Thymus (tissue), 11 donors: ENCODE measurements at regions not wholly inside any gene's neighbourhood (a gene's known extent, or its start where the extent isn't known, plus 50 kb on each side); places are given as distances from the start of the nearest gene placed in this dataset.
"Not testable (repeated sequence)": the region's sequence is repeated elsewhere in the genome, so short reads cannot be mapped to it uniquely, and the experiment has no call there.

Source experiments
- DNase-seq, 9 donors: peaks; one replicate each; pipeline ENCODE4 v3.0.0-alpha.2; 2013; ENCODE audit warnings: low spot score in 9 of 9, low read depth in 6 of 9, missing footprints in 1 of 9
- H3K27ac ChIP-seq, 2 donors: one replicate each; pipeline ENCODE4 v1.5.1; 2013; ENCODE audit warnings: control low read depth in 1 of 2, low read depth in 1 of 2, low read length in 1 of 2, mild to moderate bottlenecking in 1 of 2, moderate library complexity in 1 of 2
- H3K27me3 ChIP-seq, 2 donors: one replicate each; pipeline ENCODE4 v1.5.1; 2013; ENCODE audit warnings: low read length in 1 of 2; ENCODE audit not compliant: control insufficient read depth in 2 of 2, insufficient read depth in 1 of 2
- H3K36me3 ChIP-seq, 2 donors: one replicate each; pipeline ENCODE4 v1.5.1; 2013; ENCODE audit warnings: low read length in 1 of 2, mild to moderate bottlenecking in 1 of 2, moderate library complexity in 1 of 2; ENCODE audit not compliant: control insufficient read depth in 2 of 2, insufficient read depth in 2 of 2
- H3K4me1 ChIP-seq, 2 donors: one replicate each; pipeline ENCODE4 v1.5.1; 2013; ENCODE audit warnings: low read length in 2 of 2; ENCODE audit not compliant: control insufficient read depth in 2 of 2, insufficient read depth in 2 of 2
- H3K4me3 ChIP-seq, 2 donors: one replicate each; pipeline ENCODE4 v1.5.1; 2013; ENCODE audit warnings: low read length in 2 of 2, control low read depth in 1 of 2, mild to moderate bottlenecking in 1 of 2
- H3K9me3 ChIP-seq, 2 donors: one replicate each; pipeline ENCODE4 v1.5.1; 2013; ENCODE audit warnings: low read length in 1 of 2, mild to moderate bottlenecking in 1 of 2; ENCODE audit not compliant: control insufficient read depth in 2 of 2, insufficient read depth in 1 of 2
- WGBS: extraction: QIAGEN DNeasy Blood & Tissue Kit; methylation state at CpG from one replicate; pipeline ENCODE4 v1.1.7; 2013; 5-methylcytosine and 5-hydroxymethylcytosine counted together
- donor health status: healthy.

- not testable (repeated sequence) for H3K27ac ChIP-seq, H3K4me3 ChIP-seq, DNase-seq, H3K9me3 ChIP-seq, H3K4me1 ChIP-seq, H3K27me3 ChIP-seq, H3K36me3 ChIP-seq
- 84% methylated on average over 1 of the region's 1 CpG for WGBS
Observed at GRCh38 chrX:121709236-121709635, 661.8 kb downstream of the GLUD2 start.

- no peaks in the 10 kb centered on the region for H3K36me3 ChIP-seq
- no peaks in the 10 kb centered on the region for H3K9me3 ChIP-seq
- no peaks in the 10 kb centered on the region for H3K27me3 ChIP-seq
- DNase-seq: no peak
- H3K27ac ChIP-seq: no peak overlapping the region
- H3K4me1 ChIP-seq: no peaks in the 10 kb centered on the region
- no peak overlapping the region for H3K4me3 ChIP-seq
- WGBS: 96% methylated on average over 1 of the region's 1 CpG
Observed at GRCh38 chrX:121733514-121733913, 686.1 kb downstream of the GLUD2 start.

- Histone ChIP-seq H3K9me3 (no peaks in the 10 kb centered on the region), H3K27me3 (no peaks in the 10 kb centered on the region), H3K4me1 (no peaks in the 10 kb centered on the region), H3K4me3 (no peak overlapping the region), H3K36me3 (no peaks in the 10 kb centered on the region), H3K27ac (no peak overlapping the region)
- WGBS: 95% methylated on average over 2 of the region's 2 CpGs
- no peak for DNase-seq
Observed at GRCh38 chrX:121746105-121746504, 698.7 kb downstream of the GLUD2 start.

- 93% methylated on average over 1 of the region's 1 CpG for WGBS
- not testable (repeated sequence) for H3K27ac ChIP-seq, DNase-seq, H3K4me3 ChIP-seq, H3K9me3 ChIP-seq, H3K36me3 ChIP-seq, H3K27me3 ChIP-seq, H3K4me1 ChIP-seq
Observed at GRCh38 chrX:121753602-121754001, 706.2 kb downstream of the GLUD2 start.

GRCh38 chrX:121754301-121754700 is 706.9 kb downstream of the GLUD2 start:
- H3K27me3 ChIP-seq: no peaks in the 10 kb centered on the region
- H3K36me3 ChIP-seq: no peaks in the 10 kb centered on the region
- DNase-seq: no peak
- no peak overlapping the region for H3K27ac ChIP-seq
- H3K4me3 ChIP-seq: no peak overlapping the region
- no peaks in the 10 kb centered on the region for H3K9me3 ChIP-seq
- H3K4me1 ChIP-seq: no peaks in the 10 kb centered on the region
- 91% methylated on average over 2 of the region's 2 CpGs for WGBS

- Histone ChIP-seq H3K4me1 (no peaks in the 10 kb centered on the region), H3K9me3 (no peaks in the 10 kb centered on the region), H3K36me3 (no peaks in the 10 kb centered on the region), H3K27ac (no peak overlapping the region), H3K4me3 (no peak overlapping the region), H3K27me3 (no peaks in the 10 kb centered on the region)
- WGBS: 42% methylated on average over 3 of the region's 3 CpGs
- no peak for DNase-seq
Observed at GRCh38 chrX:121755541-121755940, 708.1 kb downstream of the GLUD2 start.

GRCh38 chrX:121761845-121762244 is 714.4 kb downstream of the GLUD2 start:
- no peak overlapping the region for H3K4me3 ChIP-seq
- H3K36me3 ChIP-seq: no peaks in the 10 kb centered on the region
- no peaks in the 10 kb centered on the region for H3K4me1 ChIP-seq
- no peak for DNase-seq
- no peaks in the 10 kb centered on the region for H3K27me3 ChIP-seq
- no peaks in the 10 kb centered on the region for H3K9me3 ChIP-seq
- 86% methylated on average over 6 of the region's 6 CpGs for WGBS
- no peak overlapping the region for H3K27ac ChIP-seq

- Histone ChIP-seq H3K36me3 (no peaks in the 10 kb centered on the region), H3K9me3 (no peaks in the 10 kb centered on the region), H3K27ac (no peak overlapping the region), H3K4me3 (no peak overlapping the region), H3K4me1 (no peaks in the 10 kb centered on the region), H3K27me3 (no peaks in the 10 kb centered on the region)
- 95% methylated on average over 4 of the region's 4 CpGs for WGBS
- no peak for DNase-seq
Observed at GRCh38 chrX:121763671-121764070, 716.3 kb downstream of the GLUD2 start.

GRCh38 chrX:121768210-121768609 is 720.8 kb downstream of the GLUD2 start:
- WGBS: 95% methylated on average over 3 of the region's 3 CpGs
- DNase-seq, H3K9me3 ChIP-seq, H3K27ac ChIP-seq, H3K4me3 ChIP-seq, H3K36me3 ChIP-seq, H3K27me3 ChIP-seq, H3K4me1 ChIP-seq: not testable (repeated sequence)

- no peaks in the 10 kb centered on the region for H3K36me3 ChIP-seq
- no peaks in the 10 kb centered on the region for H3K4me1 ChIP-seq
- no peak overlapping the region for H3K4me3 ChIP-seq
- no peaks in the 10 kb centered on the region for H3K27me3 ChIP-seq
- no peak for DNase-seq
- no peak overlapping the region for H3K27ac ChIP-seq
- H3K9me3 ChIP-seq: no peaks in the 10 kb centered on the region
Observed at GRCh38 chrX:121781991-121782390, 734.6 kb downstream of the GLUD2 start.
